Astrocyte of the spinal cord (primary cell): ENCODE measurements at regions not wholly inside any gene's neighbourhood (a gene's known extent, or its start where the extent isn't known, plus 50 kb on each side); places are given as distances from the start of the nearest gene placed in this dataset.
A peak's percentile ranks its signal among the peaks of the same experiment; 100 is the strongest.

Source experiments
- DNase-seq: peaks from one replicate; pipeline ENCODE4 v3.0.0; 2011; ENCODE audit warnings: low read depth, low spot score
- H3K4me3 ChIP-seq: 2 replicates; pipeline ENCODE4 v1.5.1; 2011; ENCODE audit warnings: low read depth, mild to moderate bottlenecking, low read length, moderate library complexity
- CTCF ChIP-seq: IDR thresholded peaks from 2 replicates; pipeline ENCODE4 v1.5.1; 2012; ENCODE audit warnings: low read depth, mild to moderate bottlenecking, low read length, inconsistent platforms
- in situ Hi-C: cut with HindIII; loops from 2 replicates; pipeline ENCODE4 v1.10.0; 2017; ENCODE audit warnings: low sequenced_read_pairs

- no peak for TF ChIP-seq CTCF
- no peak for DNase-seq
- in situ Hi-C loops = no loop called here
- no peak overlapping the region for H3K4me3 ChIP-seq
Observed at GRCh38 chr15:29457729-29458128, 188.1 kb upstream of the NSMCE3 start.

- in situ Hi-C loops = no loop called here
- DNase-seq = no peak
- no peak for TF ChIP-seq CTCF
- H3K4me3 ChIP-seq = no peak overlapping the region
Observed at GRCh38 chr15:29456964-29457363, 187.3 kb upstream of the NSMCE3 start.

GRCh38 chr15:29456255-29456654, 186.6 kb upstream of the NSMCE3 start:
- TF ChIP-seq CTCF = no peak
- H3K4me3 ChIP-seq = no peak overlapping the region
- in situ Hi-C loops = no loop called here
- no peak for DNase-seq

- TF ChIP-seq CTCF = no peak
- H3K4me3 ChIP-seq = no peak overlapping the region
- in situ Hi-C loops = no loop called here
- no peak for DNase-seq
Observed at GRCh38 chr15:29455530-29455929, 185.9 kb upstream of the NSMCE3 start.

- no peak for TF ChIP-seq CTCF
- no peak overlapping the region for H3K4me3 ChIP-seq
- no peak for DNase-seq
- in situ Hi-C loops = no loop called here
Observed at GRCh38 chr15:29455055-29455454, 185.4 kb upstream of the NSMCE3 start.

GRCh38 chr15:29454506-29454905, 184.9 kb upstream of the NSMCE3 start:
- peak; percentile 2 for DNase-seq
- in situ Hi-C loops = no loop called here
- TF ChIP-seq CTCF = no peak
- no peak overlapping the region for H3K4me3 ChIP-seq
